IMR-90 (cell line): ENCODE measurements at regions not wholly inside any gene's neighbourhood (a gene's known extent, or its start where the extent isn't known, plus 50 kb on each side); places are given as distances from the start of the nearest gene placed in this dataset.

ENCODE experiments used
- ATAC-seq: fragments of 200-7000 bp; cut with Tn5 transposase; 2 replicates; pipeline ENCODE4 v1.9.1; 2020; ENCODE audit warnings: low read depth, mild to moderate bottlenecking, moderate library complexity
- BruUV-seq: library from RNA; stranded (reverse); fragments of 400-500 nt; replicated peaks from 2 replicates; lab custom pipeline; 2021; lab: Mats Ljungman, UMichigan
- CTCF ChIA-PET: fragments of 300-600 bp; formaldehyde crosslinking; extraction: SDS; loops from one replicate; lab custom pipeline; 2021; ENCODE audit warnings: antibody characterized with exemption; lab: Yijun Ruan, JAX
- POLR2A ChIA-PET: fragments of 300-600 bp; sonication (Branson Sonifier 250); formaldehyde crosslinking; loops from one replicate; lab custom pipeline; 2022; ENCODE audit warnings: antibody characterized with exemption; ENCODE audit not compliant: unreplicated experiment; lab: Charles Lee
- DNase-seq: peaks from one replicate; pipeline ENCODE4 v3.0.0; 2013
- H2AFZ ChIP-seq: replicated peaks from 2 replicates; pipeline ENCODE3; 2013; ENCODE audit warnings: low read length, mild to moderate bottlenecking; ENCODE audit not compliant: poor library complexity
- H2AK5ac ChIP-seq: 2 replicates; pipeline ENCODE4 v1.6.1; 2013; ENCODE audit warnings: low read depth, low read length, inconsistent platforms
- H2AK9ac ChIP-seq: replicated peaks from 2 replicates; pipeline ENCODE3; 2013; ENCODE audit warnings: mild to moderate bottlenecking, low read depth, low read length, moderate library complexity; ENCODE audit not compliant: poor library complexity
- H2BK120ac ChIP-seq: 2 replicates; pipeline ENCODE4 v1.6.1; 2013; ENCODE audit warnings: low read depth, low read length, inconsistent platforms
- H2BK15ac ChIP-seq: 3 replicates; pipeline ENCODE4 v1.6.1; 2013; ENCODE audit warnings: low read depth, low read length, inconsistent platforms
- H2BK20ac ChIP-seq: 2 replicates; pipeline ENCODE4 v1.6.1; 2013; ENCODE audit warnings: low read depth, mild to moderate bottlenecking, inconsistent platforms, low read length, moderate library complexity
- H2BK5ac ChIP-seq: 2 replicates; pipeline ENCODE4 v1.6.1; 2013; ENCODE audit warnings: mild to moderate bottlenecking, low read depth, low read length, inconsistent platforms; ENCODE audit not compliant: poor library complexity, severe bottlenecking
- H3K14ac ChIP-seq: replicated peaks from 2 replicates; pipeline ENCODE4 v1.6.1; 2013; ENCODE audit warnings: low read depth, low read length, inconsistent platforms
- H3K18ac ChIP-seq: 2 replicates; pipeline ENCODE4 v1.6.1; 2013; ENCODE audit warnings: low read depth, low read length, control low read depth
- H3K23ac ChIP-seq: 2 replicates; pipeline ENCODE4 v1.6.1; 2013; ENCODE audit warnings: low read depth, low read length, inconsistent platforms
- H3K27ac ChIP-seq: 2 replicates; pipeline ENCODE4 v1.5.1; 2013; ENCODE audit warnings: mild to moderate bottlenecking, control low read depth, low read length; ENCODE audit not compliant: insufficient read depth
- H3K27me3 ChIP-seq: 2 replicates; pipeline ENCODE4 v1.6.1; 2013; ENCODE audit warnings: low read length; ENCODE audit not compliant: control insufficient read depth, insufficient read depth
- H3K36me3 ChIP-seq: 2 replicates; pipeline ENCODE4 v1.6.1; 2013; ENCODE audit warnings: low read length, mixed read lengths; ENCODE audit not compliant: control insufficient read depth, insufficient read depth
- H3K4ac ChIP-seq: 2 replicates; pipeline ENCODE4 v1.6.1; 2013; ENCODE audit warnings: low read depth, low read length, inconsistent platforms
- H3K4me1 ChIP-seq: 2 replicates; pipeline ENCODE4 v1.6.1; 2013; ENCODE audit warnings: low read length, mixed read lengths; ENCODE audit not compliant: control insufficient read depth, insufficient read depth
- H3K4me2 ChIP-seq: 2 replicates; pipeline ENCODE4 v1.6.1; 2013; ENCODE audit warnings: low read depth, mild to moderate bottlenecking, control low read depth, low read length, moderate library complexity
- H3K4me3 ChIP-seq: 2 replicates; pipeline ENCODE4 v1.5.1; 2013; ENCODE audit warnings: low read depth, mild to moderate bottlenecking, control low read depth, low read length, moderate library complexity; ENCODE audit not compliant: insufficient read depth
- H3K56ac ChIP-seq: 2 replicates; pipeline ENCODE4 v1.6.1; 2013; ENCODE audit warnings: low read length, inconsistent platforms; ENCODE audit not compliant: insufficient read depth; ENCODE audit errors: extremely low read depth
- H3K79me1 ChIP-seq, 2 experiments: 2 replicates each; pipeline ENCODE4 v1.6.1; 2013; ENCODE audit warnings: low read length in 2 of 2, inconsistent platforms in 1 of 2, low read depth in 1 of 2
- H3K9ac ChIP-seq: 2 replicates; pipeline ENCODE4 v1.6.1; 2013; ENCODE audit warnings: low read depth, low read length, control low read depth
- H3K9me1 ChIP-seq: 2 replicates; pipeline ENCODE4 v1.6.1; 2013; ENCODE audit warnings: low read length, inconsistent platforms; ENCODE audit not compliant: insufficient read depth
- H3K9me3 ChIP-seq: 2 replicates; pipeline ENCODE4 v1.6.1; 2013; ENCODE audit warnings: low read length; ENCODE audit not compliant: control insufficient read depth, insufficient read depth
- H4K20me1 ChIP-seq: 2 replicates; pipeline ENCODE4 v1.6.1; 2013; ENCODE audit warnings: low read length, inconsistent platforms; ENCODE audit not compliant: insufficient read depth
- H4K5ac ChIP-seq: 2 replicates; pipeline ENCODE4 v1.6.1; 2013; ENCODE audit warnings: mild to moderate bottlenecking, low read depth, low read length, control low read depth
- H4K8ac ChIP-seq, 2 experiments: 2 replicates each; pipeline ENCODE4 v1.6.1; 2013; ENCODE audit warnings: low read depth in 2 of 2, low read length in 2 of 2, control low read depth in 1 of 2, inconsistent platforms in 1 of 2
- H4K91ac ChIP-seq: 2 replicates; pipeline ENCODE4 v1.6.1; 2013; ENCODE audit warnings: low read depth, low read length, inconsistent platforms; ENCODE audit not compliant: insufficient read depth
- CEBPB ChIP-seq: IDR thresholded peaks from 2 replicates; pipeline ENCODE4 v1.6.1; 2012; ENCODE audit warnings: low read depth, low read length, improper control_type of control experiment
- CHD1 ChIP-seq: IDR thresholded peaks from 2 replicates; pipeline ENCODE4 v1.6.1; 2012; ENCODE audit warnings: low read depth, low read length, improper control_type of control experiment
- CTCF ChIP-seq: conservative IDR thresholded peaks from 2 replicates; pipeline ENCODE4 v1.5.1; 2012; ENCODE audit warnings: mild to moderate bottlenecking, low read depth, low read length, improper control_type of control experiment
- ELK1 ChIP-seq: fragments of 150-350 bp; IDR thresholded peaks from 2 replicates; pipeline ENCODE4 v1.6.1; 2016; ENCODE audit warnings: low read depth, mild to moderate bottlenecking, low read length, moderate library complexity, borderline replicate concordance
- FOS ChIP-seq: fragments of 150-350 bp; IDR thresholded peaks from 2 replicates; pipeline ENCODE4 v1.6.1; 2016; ENCODE audit warnings: low read depth, low read length
- MAZ ChIP-seq: IDR thresholded peaks from 2 replicates; pipeline ENCODE4 v1.6.1; 2012; ENCODE audit warnings: low read depth, mild to moderate bottlenecking, low read length, improper control_type of control experiment, moderate library complexity, borderline replicate concordance
- MXI1 ChIP-seq: IDR thresholded peaks from 2 replicates; pipeline ENCODE4 v1.6.1; 2012; ENCODE audit warnings: low read depth, mild to moderate bottlenecking, low read length, moderate library complexity, borderline replicate concordance
- NFE2L2 ChIP-seq: fragments of 150-350 bp; IDR thresholded peaks from 2 replicates; pipeline ENCODE4 v1.6.1; 2016; ENCODE audit warnings: low read depth, mild to moderate bottlenecking, low read length
- POLR2A ChIP-seq: IDR thresholded peaks from 2 replicates; pipeline ENCODE4 v1.6.1; 2012; ENCODE audit warnings: mild to moderate bottlenecking, low read depth, low read length
- RAD21 ChIP-seq: IDR thresholded peaks from 2 replicates; pipeline ENCODE4 v1.6.1; 2012; ENCODE audit warnings: low read length, improper control_type of control experiment
- SMC3 ChIP-seq: fragments of 150-350 bp; IDR thresholded peaks from 2 replicates; pipeline ENCODE4 v1.6.1; 2016; ENCODE audit warnings: low read depth, mild to moderate bottlenecking, antibody characterized with exemption, low read length, moderate library complexity
- USF2 ChIP-seq: fragments of 150-350 bp; IDR thresholded peaks from 2 replicates; pipeline ENCODE4 v1.6.1; 2017; ENCODE audit warnings: mild to moderate bottlenecking, antibody characterized with exemption, low read length, low read depth
- WGBS, 2 experiments: methylation state at CpG; one replicate each; pipeline versions ENCODE4 v1.1.5 to v1.1.7; 2013; ENCODE audit warnings: missing lambda C conversion rate in 2 of 2; ENCODE audit not compliant: insufficient read length in 1 of 2; ENCODE audit errors: extremely low coverage in 2 of 2; 5-methylcytosine and 5-hydroxymethylcytosine counted together
- dilution Hi-C: fragments of 300-500 bp; cut with HindIII; formaldehyde crosslinking; loops from one replicate; pipeline ENCODE4 v1.14.3; 2018; ENCODE audit warnings: low sequenced_read_pairs; ENCODE audit not compliant: unreplicated experiment
- in situ Hi-C: fragments of 300-500 bp; cut with MboI; formaldehyde crosslinking; loops from 3 replicates; pipeline ENCODE4 v1.14.3; 2019; ENCODE audit warnings: low sequenced_read_pairs, inconsistent platforms, mixed read lengths
- intact Hi-C: fragments of 100-400 bp; cut with micrococcal nuclease; formaldehyde crosslinking; loops from 2 replicates; pipeline ENCODE4 v1.10.0; 2022

GRCh38 chr14:76585616-76586015, 175.7 kb upstream of the VASH1 start:
- Histone ChIP-seq H2AK5ac (no peak overlapping the region), H3K27ac (no peak overlapping the region), H3K4me1 (no peaks in the 10 kb centered on the region), H2BK20ac (no peak overlapping the region), H4K91ac (no peak overlapping the region), H3K27me3 (no peaks in the 10 kb centered on the region), H4K8ac (no peak overlapping the region), H3K23ac (no peak overlapping the region), H3K56ac (no peak overlapping the region), H3K18ac (no peak overlapping the region), H3K9me1 (no peaks in the 10 kb centered on the region), H3K79me1 (no peaks in the 10 kb centered on the region), H3K4me3 (no peak overlapping the region), H4K20me1 (no peaks in the 10 kb centered on the region), H2AFZ (no peak overlapping the region), H3K4ac (no peak overlapping the region), H2BK5ac (no peak overlapping the region), H3K14ac (no peak overlapping the region), H3K36me3 (no peaks in the 10 kb centered on the region), H3K9me3 (no peaks in the 10 kb centered on the region), H3K9ac (no peak overlapping the region), H4K5ac (no peak overlapping the region), H2BK120ac (no peak overlapping the region), H3K4me2 (no peak overlapping the region), H2BK15ac (no peak overlapping the region), H2AK9ac (no peak overlapping the region)
- 40% methylated on average over 1 of the region's 8 CpGs; no CpG with 5 or more reads in 1 of the 2 experiments for WGBS, 2 experiments
- no TSS peak for BruUV-seq
- CTCF ChIA-PET: no interaction called here
- ATAC-seq (no peak), DNase-seq (no peak)
- POLR2A ChIA-PET: no interaction called here
- intact Hi-C loops (no loop called here), in situ Hi-C loops (no loop called here), dilution Hi-C loops (no loop called here)
- TF ChIP-seq SMC3 (no peak), FOS (no peak), POLR2A (no peak), MAZ (no peak), RAD21 (no peak), CHD1 (no peak), CTCF (no peak), ELK1 (no peak), MXI1 (no peak), USF2 (no peak), NFE2L2 (no peak), CEBPB (no peak)
